ENCODE measurements at regions not wholly inside any gene's neighbourhood (a gene's known extent, or its start where the extent isn't known, plus 50 kb on each side); places are given as distances from the start of the nearest gene placed in this dataset.

DNA sequence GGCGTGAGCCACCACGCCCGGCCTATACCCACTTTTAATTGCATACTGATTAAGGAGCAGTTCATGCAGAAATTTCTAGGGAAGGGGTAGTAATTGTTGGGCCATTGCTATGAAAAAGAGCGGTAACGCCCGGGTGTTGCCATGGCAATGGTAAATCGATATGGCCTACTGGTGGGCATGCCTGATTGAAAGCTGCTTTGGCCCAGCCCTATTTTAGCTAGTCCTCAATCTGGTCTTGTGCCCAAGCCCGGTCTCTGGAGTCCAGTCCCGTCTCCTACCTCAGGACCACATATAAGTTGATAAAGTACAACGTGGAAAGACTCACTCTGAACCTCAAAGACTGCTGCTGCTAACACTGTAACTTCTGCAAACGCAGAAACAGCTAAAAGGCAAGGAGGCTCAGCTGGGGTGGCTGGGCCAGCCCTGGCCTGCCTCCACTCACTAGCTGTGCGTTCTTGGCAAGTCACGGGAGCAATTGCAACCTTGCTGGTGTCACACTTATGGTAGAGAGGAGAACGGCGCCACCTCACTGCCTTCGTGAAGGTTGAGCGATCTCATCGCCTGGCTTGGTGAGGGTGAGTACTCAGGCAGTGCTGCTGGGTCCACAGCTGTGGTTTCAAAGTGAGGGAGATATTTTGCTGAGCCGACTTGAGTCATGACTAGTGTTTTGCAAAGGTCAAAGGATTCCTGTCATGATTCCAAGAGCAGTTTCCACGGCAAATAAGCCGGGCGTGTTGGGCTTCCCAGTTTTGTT lies 57.0 kb upstream of the GRPEL1 start:
- no peaks in the 10 kb centered on the region for H3K27me3 ChIP-seq (ENCODE audit: control insufficient read depth, insufficient read depth, low read length)
- no peaks in the 10 kb centered on the region for H3K9me3 ChIP-seq (ENCODE audit: control insufficient read depth in 2 of 3, insufficient read depth in 1 of 3, low read length in 3 of 3)
- peak overlapping the region in 1 of 2 donors; percentile 8 for H3K27ac ChIP-seq (ENCODE audit: low read depth in 2 of 2, low read length in 2 of 2)
- H3K36me3 ChIP-seq (ENCODE audit: control insufficient read depth in 2 of 3, insufficient read depth in 3 of 3, low read length in 3 of 3) = no peaks in the 10 kb centered on the region
- FAIRE-seq (no peak), DNase-seq (peak; percentile 63 to 83 (median 72))
- TF ChIP-seq, protein P1, sequence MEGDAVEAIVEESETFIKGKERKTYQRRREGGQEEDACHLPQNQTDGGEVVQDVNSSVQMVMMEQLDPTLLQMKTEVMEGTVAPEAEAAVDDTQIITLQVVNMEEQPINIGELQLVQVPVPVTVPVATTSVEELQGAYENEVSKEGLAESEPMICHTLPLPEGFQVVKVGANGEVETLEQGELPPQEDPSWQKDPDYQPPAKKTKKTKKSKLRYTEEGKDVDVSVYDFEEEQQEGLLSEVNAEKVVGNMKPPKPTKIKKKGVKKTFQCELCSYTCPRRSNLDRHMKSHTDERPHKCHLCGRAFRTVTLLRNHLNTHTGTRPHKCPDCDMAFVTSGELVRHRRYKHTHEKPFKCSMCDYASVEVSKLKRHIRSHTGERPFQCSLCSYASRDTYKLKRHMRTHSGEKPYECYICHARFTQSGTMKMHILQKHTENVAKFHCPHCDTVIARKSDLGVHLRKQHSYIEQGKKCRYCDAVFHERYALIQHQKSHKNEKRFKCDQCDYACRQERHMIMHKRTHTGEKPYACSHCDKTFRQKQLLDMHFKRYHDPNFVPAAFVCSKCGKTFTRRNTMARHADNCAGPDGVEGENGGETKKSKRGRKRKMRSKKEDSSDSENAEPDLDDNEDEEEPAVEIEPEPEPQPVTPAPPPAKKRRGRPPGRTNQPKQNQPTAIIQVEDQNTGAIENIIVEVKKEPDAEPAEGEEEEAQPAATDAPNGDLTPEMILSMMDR (IDR thresholded peaks at IDR 0.05; ENCODE audit: borderline replicate concordance, extremely low read depth, insufficient read depth) = no peak
- no peak overlapping the region for H3K4me3 ChIP-seq (ENCODE audit: low read length in 3 of 3)
- peaks cover 0 to 7% (median 2%) of the 10 kb centered on the region in 3 donors for H3K4me1 ChIP-seq (ENCODE audit: control insufficient read depth in 2 of 3, insufficient read depth in 2 of 3, low read depth in 1 of 3, low read length in 3 of 3)
- intact Hi-C loops (cut with DNase I) = no loop called here
- H3K9ac ChIP-seq (ENCODE audit: low read length in 3 of 3) = no peak overlapping the region

DNA sequence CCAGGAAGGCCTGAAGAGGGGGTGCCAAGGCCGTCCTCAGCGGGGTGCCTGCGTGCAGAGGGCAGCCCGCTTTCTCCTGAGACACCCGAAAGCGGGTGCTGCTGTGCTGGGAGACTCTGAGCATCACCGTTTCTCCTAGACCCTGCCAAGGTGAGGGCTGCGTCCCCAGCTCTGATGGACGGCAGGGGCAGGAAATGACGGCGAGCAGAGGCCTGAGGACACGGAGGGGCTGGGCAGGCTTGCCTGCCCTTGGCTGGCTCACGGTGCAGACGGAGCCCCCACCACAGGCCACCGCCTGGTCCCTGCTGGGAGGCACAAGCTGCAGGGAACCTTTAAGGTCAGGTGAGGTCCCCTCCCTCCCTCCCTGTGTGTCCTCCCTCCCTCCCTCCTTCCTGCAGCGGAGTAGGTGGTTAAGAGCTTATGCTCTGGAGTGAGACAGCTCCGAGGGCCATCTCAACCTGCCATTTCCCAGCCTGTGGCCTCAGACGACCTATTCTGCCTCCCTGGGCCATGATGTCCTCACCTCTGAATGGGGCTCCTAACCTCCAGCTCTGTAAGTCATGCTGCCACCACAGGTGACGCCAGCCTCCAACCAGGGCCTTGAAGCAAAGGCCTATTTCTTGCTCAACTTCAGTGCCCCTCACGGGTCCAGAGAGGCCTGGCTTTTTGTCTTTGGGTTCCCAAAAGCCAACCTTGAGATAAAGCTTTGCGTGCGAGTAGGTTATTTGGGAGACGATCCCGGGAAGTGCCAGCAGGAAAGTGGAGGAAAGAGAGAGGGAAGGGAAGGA lies 54.2 kb upstream of the GRPEL1 start:
- H3K9ac ChIP-seq (ENCODE audit: low read length in 3 of 3) = no peak overlapping the region
- no peaks in the 10 kb centered on the region for H3K27me3 ChIP-seq (ENCODE audit: control insufficient read depth, insufficient read depth, low read length)
- H3K4me3 ChIP-seq (ENCODE audit: low read length in 3 of 3) = no peak overlapping the region
- H3K27ac ChIP-seq (ENCODE audit: low read depth in 2 of 2, low read length in 2 of 2) = no peak overlapping the region
- no peak for FAIRE-seq
- TF ChIP-seq, protein P1 (IDR thresholded peaks at IDR 0.05; ENCODE audit: borderline replicate concordance, extremely low read depth, insufficient read depth) = no peak
- H3K36me3 ChIP-seq (ENCODE audit: control insufficient read depth in 2 of 3, insufficient read depth in 3 of 3, low read length in 3 of 3) = no peaks in the 10 kb centered on the region
- intact Hi-C loops (cut with DNase I) = no loop called here
- H3K9me3 ChIP-seq (ENCODE audit: control insufficient read depth in 2 of 3, insufficient read depth in 1 of 3, low read length in 3 of 3) = no peaks in the 10 kb centered on the region
- H3K4me1 ChIP-seq (ENCODE audit: control insufficient read depth in 2 of 3, insufficient read depth in 2 of 3, low read depth in 1 of 3, low read length in 3 of 3) = peaks cover 0 to 7% (median 2%) of the 10 kb centered on the region in 3 donors
- DNase-seq = peak in 3 of 5 donors; percentile 18 to 47 (median 47)

DNA sequence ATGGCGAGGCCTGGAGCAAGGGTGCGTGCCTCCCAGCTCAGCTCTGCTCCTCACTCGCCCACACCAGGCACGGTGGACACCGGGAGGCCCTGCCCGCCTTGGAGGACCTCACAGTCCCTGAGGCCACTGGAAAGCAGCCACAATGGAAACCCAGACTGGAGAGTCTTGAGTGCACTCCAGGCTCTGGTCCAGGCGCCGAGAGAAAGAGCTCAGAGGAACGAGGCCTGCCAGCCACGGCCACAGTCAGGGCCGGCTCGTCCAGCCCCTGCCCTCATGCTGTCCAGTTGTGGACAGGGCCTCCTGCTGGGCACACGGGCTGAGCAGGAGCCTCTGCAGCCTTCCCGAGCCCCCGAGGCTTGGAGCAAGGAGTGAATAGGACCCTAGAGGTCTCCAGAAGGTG lies 53.3 kb upstream of the GRPEL1 start:
- DNase-seq (peak in 2 of 5 donors; percentile 36 to 50), FAIRE-seq (no peak)
- H3K27me3 ChIP-seq (ENCODE audit: control insufficient read depth, insufficient read depth, low read length) = no peaks in the 10 kb centered on the region
- no peak overlapping the region for H3K9ac ChIP-seq (ENCODE audit: low read length in 3 of 3)
- intact Hi-C loops (cut with DNase I) = no loop called here
- H3K36me3 ChIP-seq (ENCODE audit: control insufficient read depth in 2 of 3, insufficient read depth in 3 of 3, low read length in 3 of 3) = no peaks in the 10 kb centered on the region
- no peak overlapping the region for H3K27ac ChIP-seq (ENCODE audit: low read depth in 2 of 2, low read length in 2 of 2)
- peaks cover 0 to 7% (median 2%) of the 10 kb centered on the region in 3 donors for H3K4me1 ChIP-seq (ENCODE audit: control insufficient read depth in 2 of 3, insufficient read depth in 2 of 3, low read depth in 1 of 3, low read length in 3 of 3)
- H3K9me3 ChIP-seq (ENCODE audit: control insufficient read depth in 2 of 3, insufficient read depth in 1 of 3, low read length in 3 of 3) = no peaks in the 10 kb centered on the region
- no peak overlapping the region for H3K4me3 ChIP-seq (ENCODE audit: low read length in 3 of 3)
- TF ChIP-seq, protein P1 (IDR thresholded peaks at IDR 0.05; ENCODE audit: borderline replicate concordance, extremely low read depth, insufficient read depth) = no peak

Data from kidney (tissue), 13 donors.